Ishikawa (cell line): ENCODE measurements at regions not wholly inside any gene's neighbourhood (a gene's known extent, or its start where the extent isn't known, plus 50 kb on each side); places are given as distances from the start of the nearest gene placed in this dataset.

Experiments
- EP300 ChIP-seq: IDR thresholded peaks from 2 replicates; pipeline ENCODE4 v1.6.1; 2012; ENCODE audit warnings: borderline replicate concordance
- NFIC ChIP-seq: IDR thresholded peaks from 2 replicates; pipeline ENCODE4 v1.6.1; 2012
- RAD21 ChIP-seq: IDR thresholded peaks from 2 replicates; pipeline ENCODE4 v1.6.1; 2012; ENCODE audit warnings: low read depth
- TF ChIP-seq, protein P1 (sequence below): IDR thresholded peaks from 2 replicates; pipeline ENCODE4 v1.6.1; 2012

DNA sequence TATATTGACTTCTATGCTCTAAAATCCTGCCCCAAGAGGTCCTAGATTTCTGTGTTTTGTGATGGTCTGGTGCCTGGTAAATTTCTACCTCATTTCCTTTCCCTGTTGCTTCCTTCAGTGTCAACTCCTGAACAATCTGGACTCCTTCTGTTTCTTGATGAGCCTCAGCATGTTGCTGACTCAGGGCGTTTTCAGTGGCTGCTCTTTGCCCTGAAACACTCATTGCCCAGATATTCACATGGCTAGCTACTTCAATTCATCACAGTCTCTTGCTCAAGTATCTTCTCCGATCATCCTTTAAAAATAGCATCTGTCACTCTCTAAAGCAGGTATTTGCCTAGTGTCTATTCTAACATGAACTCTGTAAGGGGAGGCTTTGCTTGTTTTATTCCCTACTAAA lies 526.3 kb upstream of the RAG2 start:
- TF ChIP-seq EP300 (no peak), RAD21 (no peak), NFIC (no peak)
- TF ChIP-seq, protein P1, sequence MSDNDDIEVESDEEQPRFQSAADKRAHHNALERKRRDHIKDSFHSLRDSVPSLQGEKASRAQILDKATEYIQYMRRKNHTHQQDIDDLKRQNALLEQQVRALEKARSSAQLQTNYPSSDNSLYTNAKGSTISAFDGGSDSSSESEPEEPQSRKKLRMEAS = no peak
